ENCODE measurements at regions not wholly inside any gene's neighbourhood (a gene's known extent, or its start where the extent isn't known, plus 50 kb on each side); places are given as distances from the start of the nearest gene placed in this dataset.

- TF ChIP-seq, protein P1, sequence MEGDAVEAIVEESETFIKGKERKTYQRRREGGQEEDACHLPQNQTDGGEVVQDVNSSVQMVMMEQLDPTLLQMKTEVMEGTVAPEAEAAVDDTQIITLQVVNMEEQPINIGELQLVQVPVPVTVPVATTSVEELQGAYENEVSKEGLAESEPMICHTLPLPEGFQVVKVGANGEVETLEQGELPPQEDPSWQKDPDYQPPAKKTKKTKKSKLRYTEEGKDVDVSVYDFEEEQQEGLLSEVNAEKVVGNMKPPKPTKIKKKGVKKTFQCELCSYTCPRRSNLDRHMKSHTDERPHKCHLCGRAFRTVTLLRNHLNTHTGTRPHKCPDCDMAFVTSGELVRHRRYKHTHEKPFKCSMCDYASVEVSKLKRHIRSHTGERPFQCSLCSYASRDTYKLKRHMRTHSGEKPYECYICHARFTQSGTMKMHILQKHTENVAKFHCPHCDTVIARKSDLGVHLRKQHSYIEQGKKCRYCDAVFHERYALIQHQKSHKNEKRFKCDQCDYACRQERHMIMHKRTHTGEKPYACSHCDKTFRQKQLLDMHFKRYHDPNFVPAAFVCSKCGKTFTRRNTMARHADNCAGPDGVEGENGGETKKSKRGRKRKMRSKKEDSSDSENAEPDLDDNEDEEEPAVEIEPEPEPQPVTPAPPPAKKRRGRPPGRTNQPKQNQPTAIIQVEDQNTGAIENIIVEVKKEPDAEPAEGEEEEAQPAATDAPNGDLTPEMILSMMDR (IDR thresholded peaks at IDR 0.05; ENCODE audit: low read depth, low read length), result no peak
- TF ChIP-seq POLR2A (IDR thresholded peaks at IDR 0.05; ENCODE audit: extremely low read depth, insufficient read length), result no peak
- TF ChIP-seq MYC (IDR thresholded peaks at IDR 0.05; ENCODE audit: low read depth, low read length), result no peak
Observed at GRCh38 chr21:38915546-38915945, 109.8 kb downstream of the ETS2 start.
